ENCODE measurements at regions not wholly inside any gene's neighbourhood (a gene's known extent, or its start where the extent isn't known, plus 50 kb on each side); places are given as distances from the start of the nearest gene placed in this dataset.
"Not testable (repeated sequence)": the region's sequence is repeated elsewhere in the genome, so short reads cannot be mapped to it uniquely, and the experiment has no call there.

DNA sequence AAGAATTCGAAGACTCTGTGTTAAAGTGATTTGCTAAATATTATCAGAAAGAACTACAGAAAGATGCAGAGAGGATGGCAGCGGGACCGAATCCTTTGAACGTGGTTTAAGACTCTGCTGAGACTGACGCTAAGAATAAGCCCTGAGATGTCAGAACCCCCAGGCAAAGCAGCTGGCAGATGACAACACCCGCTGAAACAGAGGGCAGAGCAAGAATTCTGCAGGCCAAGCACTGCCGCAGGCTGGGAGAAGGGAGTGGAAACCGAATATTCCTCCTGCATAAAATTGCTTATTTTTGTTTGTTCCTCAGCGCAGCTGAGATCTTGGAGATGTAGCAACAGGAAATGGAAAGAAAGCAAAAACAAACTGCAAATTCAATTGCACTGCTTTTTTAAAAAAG is 153.3 kb downstream of the ADRA2C start:
- TF ChIP-seq, protein P1, sequence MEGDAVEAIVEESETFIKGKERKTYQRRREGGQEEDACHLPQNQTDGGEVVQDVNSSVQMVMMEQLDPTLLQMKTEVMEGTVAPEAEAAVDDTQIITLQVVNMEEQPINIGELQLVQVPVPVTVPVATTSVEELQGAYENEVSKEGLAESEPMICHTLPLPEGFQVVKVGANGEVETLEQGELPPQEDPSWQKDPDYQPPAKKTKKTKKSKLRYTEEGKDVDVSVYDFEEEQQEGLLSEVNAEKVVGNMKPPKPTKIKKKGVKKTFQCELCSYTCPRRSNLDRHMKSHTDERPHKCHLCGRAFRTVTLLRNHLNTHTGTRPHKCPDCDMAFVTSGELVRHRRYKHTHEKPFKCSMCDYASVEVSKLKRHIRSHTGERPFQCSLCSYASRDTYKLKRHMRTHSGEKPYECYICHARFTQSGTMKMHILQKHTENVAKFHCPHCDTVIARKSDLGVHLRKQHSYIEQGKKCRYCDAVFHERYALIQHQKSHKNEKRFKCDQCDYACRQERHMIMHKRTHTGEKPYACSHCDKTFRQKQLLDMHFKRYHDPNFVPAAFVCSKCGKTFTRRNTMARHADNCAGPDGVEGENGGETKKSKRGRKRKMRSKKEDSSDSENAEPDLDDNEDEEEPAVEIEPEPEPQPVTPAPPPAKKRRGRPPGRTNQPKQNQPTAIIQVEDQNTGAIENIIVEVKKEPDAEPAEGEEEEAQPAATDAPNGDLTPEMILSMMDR (optimal IDR thresholded peaks at IDR 0.05 in 1 of 3, IDR thresholded peaks at IDR 0.05 in 1 of 3, conservative IDR thresholded peaks at IDR 0.05 in 1 of 3; ENCODE audit: extremely low read depth in 1 of 3, insufficient read depth in 2 of 3, low read length in 3 of 3) = not testable (repeated sequence)
- TF ChIP-seq EZH2 (IDR thresholded peaks at IDR 0.05; ENCODE audit: low read length) = not testable (repeated sequence)
